DMS 273 (cell line): ENCODE measurements at regions not wholly inside any gene's neighbourhood (a gene's known extent, or its start where the extent isn't known, plus 50 kb on each side); places are given as distances from the start of the nearest gene placed in this dataset.

Experiments used
- DNase-seq: peaks from one replicate; lab custom pipeline; 2025; ENCODE audit not compliant: unreplicated experiment; lab: John Stamatoyannopoulos, UW

DNA sequence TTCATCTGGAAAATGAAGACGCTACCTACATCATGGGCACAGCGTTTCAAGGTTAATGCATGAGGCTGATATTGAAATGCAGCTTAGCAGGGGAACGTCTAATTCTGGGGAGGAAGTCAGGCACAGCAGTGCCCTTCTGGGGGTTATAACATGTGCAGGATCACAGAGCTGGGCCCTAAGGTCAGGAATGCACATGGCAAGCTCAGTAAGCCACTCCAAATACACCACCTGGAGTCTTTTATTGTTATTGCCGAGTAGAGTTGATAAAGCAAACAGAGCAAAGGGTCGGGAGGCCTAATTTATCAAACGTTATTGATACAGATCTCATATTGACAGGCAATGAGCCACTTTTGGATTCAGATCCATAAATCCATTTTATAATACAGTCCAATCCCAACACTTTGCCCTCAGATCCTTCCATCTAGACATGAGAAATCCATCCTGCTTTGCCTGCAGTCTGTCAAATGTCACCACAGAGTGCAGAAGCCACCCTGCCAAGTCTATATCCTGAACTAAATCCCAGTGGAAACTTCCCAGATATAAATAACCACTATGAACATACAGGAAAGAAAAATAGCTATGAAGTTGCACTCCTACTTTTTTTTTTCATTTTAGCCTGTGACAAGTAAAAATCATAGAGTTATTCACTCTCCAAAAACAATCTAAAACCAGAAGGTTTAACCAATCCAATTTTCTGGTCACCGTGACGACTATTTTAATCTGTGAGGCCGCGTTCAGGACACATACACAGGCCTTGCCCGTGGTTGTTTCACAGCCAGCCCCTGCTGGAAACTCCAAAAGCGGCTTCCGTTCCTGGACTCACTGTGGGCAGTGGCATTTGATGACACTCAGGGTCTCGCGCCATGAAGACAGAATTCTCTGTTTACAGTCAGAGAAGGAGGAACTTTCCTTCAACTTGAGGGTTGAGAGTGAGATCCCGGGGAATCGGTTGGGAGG, 335.4 kb downstream of the DHX15 start:
- DNase-seq, result no peak

DNA sequence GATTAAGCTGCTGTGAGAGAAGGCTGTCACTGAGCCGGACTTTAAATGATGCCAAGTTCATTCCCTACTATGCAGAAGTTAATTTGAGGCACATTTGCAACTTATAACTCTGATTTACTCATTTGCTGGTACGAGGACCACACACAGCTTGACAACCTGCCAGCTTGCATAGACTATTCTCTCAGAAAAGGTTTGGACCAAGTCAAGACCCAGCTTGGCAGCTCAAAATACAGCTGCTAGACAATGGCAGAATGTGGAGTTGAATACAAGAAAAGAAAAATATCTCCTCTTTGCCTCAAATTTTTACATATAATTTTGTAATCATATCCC, 338.9 kb downstream of the DHX15 start:
- DNase-seq, result no peak

DNA sequence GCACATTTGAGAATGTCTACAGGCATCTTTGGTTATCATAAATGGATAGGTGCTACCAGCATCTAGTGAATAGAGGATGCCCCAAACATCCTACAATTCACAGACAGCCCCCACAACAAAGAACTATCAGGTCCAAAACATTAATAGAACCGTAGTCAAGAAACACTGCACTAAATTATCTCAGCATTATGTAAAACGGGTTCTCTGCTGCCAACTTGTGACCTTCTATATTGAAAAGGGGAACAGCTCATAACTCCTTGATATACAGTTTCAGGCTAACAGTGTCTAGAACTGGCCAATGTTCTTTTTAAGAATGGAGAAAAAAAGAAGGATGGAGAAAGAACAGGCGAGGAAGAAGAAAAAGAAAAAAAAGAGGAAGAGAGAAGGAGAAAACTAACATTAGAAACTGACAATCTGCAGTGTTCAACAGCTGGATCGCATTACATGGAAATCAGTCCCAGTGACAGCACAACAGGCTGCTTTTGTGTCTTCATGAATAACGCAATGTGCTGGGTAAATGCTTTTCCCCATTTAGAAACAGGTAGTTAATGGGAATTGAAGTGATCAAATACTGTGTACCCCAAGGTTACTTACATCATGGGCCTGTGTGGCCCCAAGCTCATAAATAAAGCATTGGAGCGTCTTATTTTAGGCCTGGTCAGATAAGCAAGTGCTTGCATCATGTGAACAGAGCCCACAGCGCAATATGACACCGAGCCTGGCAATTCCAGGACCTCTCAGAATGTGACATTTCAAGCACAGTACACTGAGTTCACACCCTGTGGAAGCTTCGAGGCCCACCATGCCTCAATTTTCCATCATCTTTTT, 339.5 kb downstream of the DHX15 start:
- peak; percentile 12 for DNase-seq

DNA sequence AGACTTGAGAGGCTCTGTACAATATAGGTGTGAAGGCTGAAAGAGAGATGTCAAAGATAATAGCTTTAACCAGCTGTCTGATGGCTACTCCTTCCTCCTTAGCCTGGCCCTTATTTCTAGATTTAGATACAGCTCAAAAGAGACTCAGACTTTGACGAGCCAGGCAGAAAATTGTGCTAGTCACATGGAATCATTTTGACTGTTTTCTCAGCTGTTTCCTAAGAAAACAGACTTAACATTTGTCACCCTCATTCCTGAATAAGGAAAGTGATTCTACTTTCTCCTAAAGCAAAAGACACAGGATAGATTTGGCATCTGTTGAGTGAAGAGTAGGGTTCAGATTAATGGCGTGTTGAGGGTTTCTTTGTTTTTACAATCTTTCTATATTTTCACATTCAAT, 340.7 kb downstream of the DHX15 start:
- no peak for DNase-seq

DNA sequence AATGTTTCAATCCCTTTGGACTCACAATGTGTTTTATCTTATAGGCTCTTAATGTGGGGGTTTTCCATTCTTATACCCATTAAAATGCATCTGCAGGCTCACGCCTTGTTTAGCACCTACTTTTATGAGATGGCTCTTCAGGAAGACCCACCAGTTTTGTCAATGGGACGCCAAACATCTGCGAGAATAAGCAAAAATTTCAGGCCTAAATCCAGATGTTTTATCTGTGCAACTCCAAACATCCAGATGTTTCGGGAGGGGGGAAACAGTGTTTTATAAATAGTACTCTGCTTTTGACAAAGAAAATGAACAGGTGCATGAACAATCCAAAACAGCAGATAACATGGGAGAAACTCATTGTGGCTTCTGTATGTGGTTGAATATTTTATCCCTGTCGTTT, 342.8 kb downstream of the DHX15 start:
- no peak for DNase-seq

DNA sequence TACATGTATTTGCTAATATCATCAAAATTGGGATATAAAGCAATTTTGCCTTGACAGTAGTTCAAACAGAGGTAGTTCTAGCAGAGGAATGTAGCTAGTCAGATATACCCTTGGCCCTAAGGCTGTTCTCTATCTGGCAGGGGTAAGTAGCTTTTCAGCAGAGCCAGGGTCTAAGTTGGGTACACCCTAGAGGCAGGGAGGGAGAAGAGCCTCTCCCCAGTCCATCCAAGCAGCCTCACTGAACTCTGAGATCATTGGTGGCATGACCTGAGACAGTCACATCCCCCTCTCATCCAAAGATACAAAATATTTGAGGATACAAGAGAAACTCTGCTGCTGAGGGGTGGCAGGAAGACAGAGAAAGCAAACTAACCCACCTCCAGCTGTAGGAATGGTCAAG, 343.7 kb downstream of the DHX15 start:
- no peak for DNase-seq

DNA sequence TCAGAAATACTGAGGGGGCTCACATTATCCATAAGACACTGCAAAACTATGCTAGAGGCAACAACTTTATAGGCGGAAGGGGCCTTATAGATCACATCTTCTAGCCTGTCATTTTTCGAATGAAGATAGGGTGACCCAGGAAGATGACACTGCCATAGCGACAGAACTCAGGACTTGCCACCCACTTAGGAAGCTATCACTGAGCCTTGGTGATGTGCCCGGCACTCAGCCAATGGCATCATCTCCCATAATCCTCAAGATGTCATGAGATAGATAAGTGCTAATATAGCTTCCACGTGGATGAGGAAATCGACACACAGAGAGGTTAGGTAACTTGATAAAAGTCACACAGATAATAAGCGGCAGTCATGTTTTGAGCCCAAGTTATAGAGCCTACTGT, 346.6 kb downstream of the DHX15 start:
- no peak for DNase-seq

DNA sequence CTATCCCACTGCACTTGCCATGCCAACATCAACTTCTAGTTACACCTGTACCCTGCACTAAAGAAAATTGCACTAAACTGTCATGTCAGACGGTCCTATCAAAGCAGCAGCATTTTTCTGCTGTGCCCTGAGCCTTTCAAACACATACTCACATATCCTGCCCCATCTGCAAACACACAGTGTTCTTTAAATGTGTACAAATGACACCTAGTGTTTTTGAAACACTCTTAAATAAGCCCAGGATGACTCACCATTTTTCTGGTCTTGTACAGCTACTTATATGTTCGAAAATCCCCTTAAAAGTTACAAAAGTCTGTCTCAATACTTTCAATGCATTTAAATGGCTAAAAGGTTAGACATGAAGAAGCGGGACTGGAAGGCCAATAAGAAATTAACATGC, 346.7 kb upstream of the PPARGC1A start:
- no peak for DNase-seq

DNA sequence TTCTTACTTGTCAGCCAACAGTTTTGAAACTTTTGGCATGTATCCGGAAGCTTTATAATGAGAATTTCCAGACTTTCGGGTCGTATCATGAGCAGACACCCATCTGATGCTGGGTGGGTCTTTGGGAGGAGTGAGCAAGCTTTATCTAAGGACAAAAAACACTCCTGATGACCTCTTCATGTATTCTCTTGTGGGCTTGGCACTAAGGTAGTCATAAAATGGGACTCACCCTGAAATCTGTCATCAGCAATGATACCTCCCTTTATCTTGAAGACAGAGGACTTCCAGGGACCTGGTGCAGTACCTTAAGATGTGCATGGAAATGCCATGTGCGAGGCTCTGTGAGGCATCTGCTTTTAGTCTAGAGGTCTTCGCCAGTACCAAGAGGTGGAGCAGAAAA, 346.3 kb upstream of the PPARGC1A start:
- no peak for DNase-seq

DNA sequence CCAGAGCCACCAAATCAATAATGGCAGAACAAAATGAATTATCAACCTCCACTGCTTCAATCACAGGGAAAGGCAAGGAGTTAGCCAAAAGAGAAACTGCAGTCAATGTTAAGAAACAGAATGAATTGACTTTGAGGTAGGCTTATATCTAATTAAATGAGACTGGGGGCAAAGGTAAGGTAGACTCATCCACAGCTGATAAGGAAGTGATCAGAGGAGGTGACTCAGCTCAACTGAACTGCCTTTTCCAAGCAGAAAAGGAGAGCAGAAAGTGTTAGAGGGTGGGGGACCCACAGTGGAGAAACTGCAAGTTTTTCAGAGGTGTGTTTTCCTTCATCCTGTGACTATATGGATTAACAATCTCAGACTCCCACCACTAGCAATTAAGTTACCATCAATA, 345.8 kb upstream of the PPARGC1A start:
- DNase-seq, result no peak

DNA sequence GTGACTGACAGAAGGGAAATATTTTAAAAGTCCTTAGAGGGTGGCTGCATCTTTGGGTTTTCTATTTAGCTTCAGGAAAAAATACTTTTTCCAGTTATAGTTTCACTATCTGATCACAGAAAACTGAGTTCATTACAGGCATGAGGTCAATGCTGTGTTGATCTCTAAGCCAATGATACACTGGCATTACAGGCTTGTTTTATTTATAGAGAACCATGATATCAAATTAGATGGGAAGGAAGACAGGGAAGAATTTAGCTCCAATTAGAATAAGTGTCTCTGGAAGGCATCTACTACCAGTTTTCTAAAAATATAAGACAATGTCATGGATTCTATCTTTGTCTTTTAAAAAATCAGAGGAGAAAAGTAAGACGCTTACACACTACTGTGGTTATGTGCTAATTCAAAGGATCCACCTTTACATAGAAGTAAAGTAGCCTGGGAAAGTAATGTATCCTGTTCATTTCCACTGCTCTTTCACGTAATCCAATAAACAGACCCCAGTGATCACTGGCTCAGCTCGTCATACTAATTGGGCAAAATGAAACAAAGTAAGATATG, 344.5 kb upstream of the PPARGC1A start:
- no peak for DNase-seq

DNA sequence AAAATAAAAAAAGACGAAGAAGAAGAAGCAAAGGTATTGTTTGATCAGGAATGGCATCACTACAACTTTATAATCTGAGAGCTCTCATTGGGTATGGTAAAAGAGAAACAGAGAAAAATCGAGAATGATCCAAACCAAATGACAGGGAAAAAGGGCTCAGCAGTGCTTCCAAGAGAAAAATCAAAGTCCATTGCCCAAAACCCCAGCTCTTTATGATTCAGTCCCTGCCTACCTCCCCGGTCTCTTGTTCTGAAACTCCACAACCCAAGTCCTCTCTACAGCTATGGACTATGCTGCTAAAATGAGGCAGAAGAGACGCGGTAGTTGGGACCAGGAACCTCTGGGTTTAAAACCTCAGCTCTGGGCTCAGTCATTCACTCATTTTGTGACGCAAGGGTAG, 341.1 kb upstream of the PPARGC1A start:
- DNase-seq, result no peak

DNA sequence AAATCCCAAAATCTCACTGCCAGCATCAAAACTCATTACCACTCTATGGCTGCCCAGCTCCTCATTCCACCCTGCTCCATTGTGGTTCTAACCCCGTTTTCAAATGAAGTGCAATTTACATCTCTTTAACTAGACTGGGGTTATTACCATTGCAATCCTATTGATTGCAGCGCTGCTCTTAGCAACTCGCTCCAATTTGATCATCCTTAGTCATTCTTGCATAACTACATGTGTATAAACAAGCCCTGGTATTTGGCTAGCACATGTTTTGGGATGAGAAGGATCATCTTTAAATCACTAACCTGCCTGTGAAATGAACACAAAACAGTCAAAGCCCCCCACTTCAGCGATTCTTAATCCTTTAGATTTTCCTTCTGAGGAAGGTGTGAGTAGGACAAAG, 340.1 kb upstream of the PPARGC1A start:
- DNase-seq, result no peak

DNA sequence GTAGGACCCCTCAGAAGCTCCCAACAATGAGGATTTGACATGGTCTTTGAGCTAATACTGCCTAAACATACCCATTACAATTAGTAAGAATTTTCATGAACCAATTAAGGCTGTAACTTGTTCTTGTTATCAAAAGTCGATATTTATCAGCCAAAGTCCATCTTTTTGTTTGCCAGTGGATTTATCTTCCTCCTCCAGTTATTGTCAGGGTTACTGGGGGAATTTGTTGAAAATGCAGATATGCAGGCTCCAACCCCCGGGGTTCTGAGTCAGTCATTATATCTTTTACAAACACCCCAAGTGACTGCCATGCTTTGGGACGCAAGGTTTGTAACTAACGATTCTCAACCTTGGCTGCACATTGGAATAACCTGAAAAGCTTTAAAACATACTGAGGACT, 338.8 kb upstream of the PPARGC1A start:
- DNase-seq, result no peak

DNA sequence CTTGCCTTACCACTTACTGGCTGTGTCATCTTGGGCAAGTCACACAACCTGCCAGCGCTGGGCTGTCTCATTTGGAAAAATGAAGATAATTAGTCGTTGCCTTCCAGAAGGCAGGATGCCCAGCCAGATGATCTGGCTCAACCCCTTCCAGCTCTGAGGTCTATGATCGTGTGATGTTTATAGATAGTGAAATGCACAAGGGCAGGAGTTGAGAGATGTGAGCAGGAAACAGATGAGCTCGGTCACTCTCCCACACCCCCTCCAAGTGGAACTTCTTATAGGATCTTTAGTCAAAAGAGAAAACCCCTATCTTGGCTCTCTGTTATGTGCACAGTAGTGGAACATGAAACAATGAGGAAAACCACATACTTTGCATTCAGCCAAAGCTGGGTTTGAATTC, 336.8 kb upstream of the PPARGC1A start:
- DNase-seq, result no peak

DNA sequence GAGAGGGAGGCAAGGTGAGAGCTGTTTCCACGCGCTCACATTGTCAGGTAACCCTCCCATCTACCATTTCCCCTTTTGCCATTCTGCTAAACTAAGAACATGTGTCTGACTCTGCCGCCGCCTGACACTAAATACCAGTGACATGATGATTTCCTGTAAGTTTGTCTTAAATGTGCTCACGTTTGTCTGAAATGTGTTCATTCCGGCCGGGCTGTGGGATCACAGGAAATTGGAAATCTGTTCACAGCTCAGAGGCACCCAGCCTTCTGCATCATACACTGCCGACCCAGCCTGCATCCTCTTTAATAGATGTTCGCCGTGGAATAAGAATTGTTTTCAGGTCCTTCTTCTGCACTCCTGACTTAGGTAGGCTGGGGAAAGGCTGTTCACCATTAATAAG, 336.2 kb upstream of the PPARGC1A start:
- DNase-seq, result no peak

DNA sequence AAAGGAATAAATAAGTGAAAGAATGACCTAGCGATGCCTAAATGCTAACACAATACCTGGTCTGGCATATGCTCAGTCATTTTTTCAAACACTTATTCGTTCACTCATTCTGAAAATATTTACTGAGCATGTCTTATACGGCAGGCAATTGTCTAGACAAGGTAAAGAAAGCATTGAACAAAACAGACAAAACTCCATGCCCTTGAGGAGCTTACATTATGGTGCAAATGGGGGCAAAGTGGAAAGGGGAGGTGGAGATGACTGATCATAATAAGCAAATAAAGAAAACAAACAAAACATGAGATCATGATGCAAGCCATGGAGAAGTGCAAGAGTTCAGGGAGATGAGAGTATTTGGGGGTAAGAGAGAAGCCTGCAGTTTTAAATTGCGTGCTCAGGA, 334.6 kb upstream of the PPARGC1A start:
- DNase-seq, result no peak

DNA sequence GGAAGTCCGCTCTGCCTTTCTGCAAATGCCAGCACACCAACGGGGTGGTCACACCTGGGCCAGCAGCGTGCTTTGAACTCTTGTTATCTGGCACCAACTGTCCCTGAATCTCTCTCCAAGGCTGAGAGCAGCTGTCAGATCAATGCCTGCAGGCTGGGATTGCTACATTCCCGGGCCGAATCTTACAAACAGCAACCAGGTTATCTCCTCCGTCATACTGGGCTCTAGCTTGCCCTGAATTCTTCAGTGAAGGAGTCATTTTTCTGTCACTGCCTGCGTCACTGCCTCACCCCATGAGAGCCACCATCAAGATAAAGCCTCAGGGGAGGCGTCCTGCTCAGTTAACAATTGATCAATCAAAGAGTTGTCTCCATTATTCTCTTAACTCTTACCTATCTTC, 329.4 kb upstream of the PPARGC1A start:
- no peak for DNase-seq

DNA sequence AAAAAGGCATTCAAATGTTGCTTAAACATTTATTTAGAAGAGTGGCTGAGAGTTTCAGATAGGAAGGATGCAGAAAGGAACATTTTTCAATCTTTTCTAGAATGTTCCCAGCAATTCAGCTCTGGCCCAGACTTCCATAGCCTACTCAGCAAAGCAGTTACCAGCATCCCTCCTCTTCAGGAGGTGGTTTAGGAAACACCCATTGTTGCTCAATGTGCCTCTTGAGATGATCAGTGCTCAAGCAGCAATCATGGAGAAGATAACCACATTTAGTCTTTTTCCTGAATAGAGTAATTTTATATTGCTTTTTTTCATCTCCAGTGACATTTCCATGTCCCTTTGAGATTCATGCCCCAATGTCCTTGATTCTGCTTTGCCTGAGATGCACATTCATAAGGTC, 328.7 kb upstream of the PPARGC1A start:
- no peak for DNase-seq

DNA sequence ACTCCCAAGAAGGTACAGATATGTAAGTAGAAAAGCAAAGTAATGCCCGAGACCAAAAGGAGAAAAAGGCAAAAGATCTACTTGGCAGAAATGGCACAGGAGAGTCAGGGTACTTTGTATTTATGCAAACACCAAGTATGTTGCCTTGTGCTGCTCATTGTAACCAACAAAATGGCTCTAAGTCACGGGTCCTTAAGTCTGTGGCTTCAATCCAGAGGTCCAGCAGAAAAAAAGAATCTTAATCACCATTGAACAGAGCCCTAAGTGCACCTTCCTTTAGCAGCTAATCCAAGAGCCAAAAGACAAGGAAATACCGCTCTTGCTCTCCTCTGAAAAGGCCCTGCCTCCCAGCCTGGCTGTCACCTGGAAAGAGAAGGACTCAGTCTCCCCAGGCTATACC, 324.9 kb upstream of the PPARGC1A start:
- no peak for DNase-seq

DNA sequence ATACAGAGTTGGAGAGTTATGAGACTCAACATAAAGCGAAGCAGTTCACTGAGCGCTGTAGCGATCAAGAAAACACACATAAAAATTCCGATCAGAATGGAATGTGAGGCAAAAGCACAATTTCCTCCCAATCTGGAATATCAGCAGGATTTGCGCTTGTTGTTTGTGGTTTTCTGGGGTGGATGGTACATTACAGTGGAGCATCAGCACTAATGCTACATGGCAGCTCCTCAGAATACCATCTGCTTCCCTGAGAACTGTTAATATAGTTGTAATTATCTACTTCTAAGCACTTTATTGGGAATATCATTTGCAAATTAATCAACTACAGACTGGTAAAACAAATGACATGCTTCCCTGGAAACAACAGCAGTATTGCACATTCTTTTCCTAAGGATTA, 324.1 kb upstream of the PPARGC1A start:
- no peak for DNase-seq

DNA sequence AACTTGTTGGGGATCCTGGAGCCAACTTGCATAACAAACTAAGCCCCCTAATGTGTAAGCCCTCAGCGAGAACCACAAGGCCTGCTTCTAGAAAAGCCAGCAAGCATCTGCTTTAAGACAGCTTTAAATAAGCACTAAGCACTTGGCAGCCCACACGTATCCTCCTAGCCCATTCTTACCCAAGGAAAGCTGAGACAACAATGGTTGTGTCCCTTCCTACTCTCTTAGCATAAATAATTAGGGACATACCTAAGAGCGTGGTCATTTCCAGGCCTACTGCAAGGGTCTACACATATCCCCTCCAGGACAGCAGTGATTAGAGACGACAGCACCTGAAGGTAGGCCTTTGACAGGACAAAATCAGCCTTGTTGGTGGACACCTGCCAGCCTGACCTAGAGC, 322.8 kb upstream of the PPARGC1A start:
- no peak for DNase-seq
